ENCODE measurements at regions not wholly inside any gene's neighbourhood (a gene's known extent, or its start where the extent isn't known, plus 50 kb on each side); places are given as distances from the start of the nearest gene placed in this dataset.
"Not testable (repeated sequence)": the region's sequence is repeated elsewhere in the genome, so short reads cannot be mapped to it uniquely, and the experiment has no call there.

DNA sequence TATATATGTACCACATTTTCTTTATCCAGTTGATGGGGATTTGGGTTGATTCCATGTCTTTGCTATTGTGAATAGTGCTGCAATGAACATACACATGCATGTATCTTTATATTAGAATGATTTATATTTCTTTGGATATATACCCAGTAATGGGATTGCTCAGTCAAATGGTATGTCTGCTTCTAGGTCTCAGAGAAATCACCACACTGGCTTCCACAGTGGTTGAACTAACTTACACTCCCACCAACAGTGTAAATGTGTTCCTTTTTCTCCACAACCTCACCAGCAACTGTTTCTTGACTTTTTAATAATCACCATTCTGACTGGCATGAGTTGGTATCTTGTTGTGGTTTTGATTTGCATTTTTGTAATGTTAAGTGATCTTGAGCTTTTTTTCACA lies 452.2 kb upstream of the FLRT2 start:
- not testable (repeated sequence) for DNase-seq

DNA sequence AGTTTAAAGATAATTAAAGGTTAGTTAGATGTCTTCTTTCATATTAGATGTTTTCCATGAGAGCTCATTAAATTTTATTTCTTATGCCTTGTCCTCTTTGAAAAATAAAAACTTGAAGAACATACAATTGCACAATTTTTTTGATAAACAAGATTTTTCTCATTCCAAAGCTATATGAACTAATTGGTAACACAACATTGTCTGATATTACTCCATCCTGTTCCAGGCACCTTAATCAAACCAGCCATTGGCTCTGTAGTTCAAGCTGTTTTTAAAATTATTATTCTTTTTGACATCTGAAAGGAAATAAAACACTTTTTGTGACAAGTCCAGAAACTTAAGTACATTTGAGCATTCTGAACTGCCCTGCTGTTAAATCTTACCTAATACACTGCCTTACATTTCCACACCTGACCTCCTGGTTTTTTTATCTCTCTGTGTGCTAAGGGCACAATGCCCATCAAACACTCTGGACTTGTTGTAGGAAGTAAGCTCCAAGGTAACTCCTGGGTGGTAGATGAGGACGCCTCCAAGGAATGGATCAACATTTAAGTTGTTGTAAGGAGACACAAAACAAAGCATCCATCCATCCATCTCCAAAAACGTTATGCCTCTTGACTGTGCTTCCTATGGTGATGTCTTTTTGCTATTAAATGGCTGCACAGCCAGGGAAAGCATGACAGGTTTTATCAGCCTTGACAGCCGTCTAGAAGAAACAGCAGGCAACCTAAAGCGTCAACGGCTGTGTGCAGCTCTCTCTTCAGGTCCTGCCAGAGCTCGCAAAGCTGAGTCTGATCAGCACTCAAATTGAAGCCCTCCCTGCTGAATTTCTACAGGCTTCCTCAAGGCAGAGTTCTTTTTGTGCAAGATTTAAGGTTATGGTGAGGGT lies 449.9 kb upstream of the FLRT2 start:
- DNase-seq, result no peak

DNA sequence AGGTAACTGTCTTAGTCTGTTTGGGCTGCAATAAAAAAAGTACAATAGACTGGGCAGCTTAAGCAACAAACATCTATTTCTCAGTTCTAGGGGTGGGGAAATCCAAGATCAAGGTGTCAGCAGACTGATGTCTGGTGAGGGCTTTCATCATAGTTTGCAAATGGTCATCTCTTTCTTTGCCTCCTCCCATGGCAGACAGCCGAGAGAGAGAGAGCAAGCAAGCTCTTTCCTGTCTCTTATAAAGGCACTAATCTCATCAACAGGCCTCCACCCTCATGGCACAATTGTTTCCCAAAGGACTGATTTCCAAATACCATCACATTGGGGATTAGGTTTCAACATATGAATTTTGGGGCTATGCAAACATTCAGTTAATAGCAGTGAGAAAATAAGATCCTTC lies 445.6 kb upstream of the FLRT2 start:
- DNase-seq, result no peak

DNA sequence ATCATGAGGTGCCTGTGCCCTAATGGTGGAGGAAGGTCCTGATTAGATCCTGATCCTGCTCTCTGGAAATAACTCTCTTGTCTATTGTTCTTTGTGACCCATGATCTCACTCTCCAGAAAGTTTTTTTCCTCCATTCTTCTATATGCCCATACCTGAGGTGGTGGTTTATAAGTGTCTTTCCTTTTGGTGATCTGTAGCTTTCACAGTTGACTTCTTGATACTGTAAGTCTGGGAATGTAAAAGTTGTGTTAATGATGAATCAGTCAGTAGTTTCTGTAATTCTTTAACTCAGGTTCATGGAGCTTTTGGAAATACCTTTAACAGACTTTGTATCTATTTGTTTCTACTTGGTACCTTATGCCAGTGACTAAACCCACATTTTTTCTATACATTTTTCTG lies 444.0 kb upstream of the FLRT2 start:
- DNase-seq, result no peak

DNA sequence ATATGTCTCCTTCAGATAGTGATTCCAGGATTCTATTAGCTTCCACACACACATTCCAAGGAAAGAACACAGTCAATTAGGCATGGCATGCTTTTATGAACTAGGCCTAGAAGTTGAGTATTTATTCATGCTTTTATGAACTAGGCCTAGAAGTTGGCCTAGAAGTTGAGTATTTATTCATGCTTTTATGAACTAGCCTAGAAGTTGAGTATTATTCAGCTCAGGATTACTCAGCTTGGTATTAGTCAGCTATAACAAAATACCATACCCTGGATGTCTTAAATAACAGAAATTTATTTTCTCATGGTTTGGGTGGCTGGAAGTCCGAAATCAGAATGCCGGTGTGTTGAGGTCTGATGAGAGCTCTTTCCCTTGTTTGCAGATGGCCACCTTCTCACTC lies 442.7 kb upstream of the FLRT2 start:
- no peak for DNase-seq

DNA sequence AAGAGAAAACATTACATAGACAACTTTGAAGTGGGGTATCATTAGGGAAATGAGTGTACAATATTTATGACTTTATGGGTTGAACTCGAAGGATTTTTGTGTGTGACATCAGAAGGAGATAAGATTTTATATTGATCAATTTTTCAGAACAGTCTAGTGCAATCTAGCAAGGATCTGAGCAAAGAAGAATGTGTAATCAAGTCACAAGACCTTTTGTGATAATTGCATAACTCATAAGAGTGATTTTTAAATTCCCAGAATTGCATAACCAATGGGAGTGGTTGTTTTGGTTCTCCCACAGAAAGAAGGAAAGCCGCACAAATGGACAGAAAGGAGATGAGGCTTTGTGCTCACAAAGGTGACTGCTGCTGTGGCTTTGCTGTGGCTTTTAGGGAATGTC lies 441.8 kb upstream of the FLRT2 start:
- no peak for DNase-seq

DNA sequence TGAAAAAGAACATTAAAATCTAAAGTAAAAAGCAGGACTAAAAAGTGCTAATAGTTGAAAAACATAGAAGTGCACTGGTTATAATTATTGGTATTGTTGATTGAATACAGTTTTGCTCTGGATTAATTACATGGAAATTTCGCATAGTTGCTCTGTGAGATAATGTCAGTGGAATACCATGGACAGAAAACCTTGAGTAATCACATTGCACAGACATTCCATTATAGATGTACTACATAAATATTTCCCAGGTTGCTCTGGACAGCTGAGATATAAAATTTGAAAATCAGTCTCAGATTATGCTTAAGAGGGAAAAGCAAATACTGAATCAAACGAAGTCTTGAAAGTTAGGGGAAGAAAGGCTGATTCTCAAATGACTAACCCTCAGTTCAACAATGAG lies 439.3 kb upstream of the FLRT2 start:
- DNase-seq, result no peak

DNA sequence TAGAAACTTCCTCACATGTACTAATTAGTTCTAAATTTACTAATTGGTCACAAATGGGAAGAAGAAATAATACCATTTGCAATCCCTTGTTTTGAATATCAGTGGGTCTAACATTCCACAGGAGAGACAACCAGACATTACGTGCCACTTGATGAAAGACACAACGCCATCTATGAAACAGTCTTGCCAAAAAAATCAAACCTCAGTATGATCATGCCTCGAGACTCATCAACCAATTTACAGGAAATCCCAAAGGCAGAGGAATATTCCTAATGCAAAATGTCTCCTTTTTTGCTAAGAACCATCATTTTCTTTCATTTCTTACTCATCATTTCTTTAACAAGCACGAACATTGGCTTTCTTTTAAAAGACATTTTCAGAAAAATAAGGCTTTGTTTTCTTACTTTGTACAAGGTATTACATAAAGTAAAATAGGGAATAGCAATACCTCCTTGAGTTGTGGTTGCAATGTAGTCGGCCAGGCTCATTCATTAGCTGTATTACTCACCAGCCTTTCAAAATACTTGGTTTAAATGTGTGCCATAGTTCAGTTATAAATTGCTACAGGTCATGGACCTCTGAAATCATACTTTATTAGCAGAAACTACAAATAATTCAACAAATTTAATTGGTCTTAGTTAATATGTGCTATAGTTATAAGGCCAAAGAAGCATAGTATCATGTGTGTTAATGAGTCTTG lies 436.2 kb upstream of the FLRT2 start:
- DNase-seq, result no peak

DNA sequence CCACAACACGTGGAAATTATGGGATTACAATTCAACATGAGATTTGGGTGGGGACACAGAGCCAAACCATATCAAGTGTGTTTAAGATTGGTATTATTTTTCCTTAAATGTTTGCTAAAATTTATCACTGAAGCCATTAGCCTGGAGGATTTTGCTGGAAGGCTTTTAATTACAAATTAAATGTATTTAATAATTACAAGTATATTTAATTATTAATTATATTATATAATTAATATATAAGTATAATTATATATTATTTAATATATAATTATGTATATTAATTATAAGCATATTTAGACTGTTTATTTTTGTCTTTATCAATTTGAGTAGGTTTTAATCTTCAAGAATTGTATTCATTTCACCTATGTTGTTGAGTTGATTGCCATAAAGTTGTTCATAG lies 427.4 kb upstream of the FLRT2 start:
- no peak for DNase-seq

DNA sequence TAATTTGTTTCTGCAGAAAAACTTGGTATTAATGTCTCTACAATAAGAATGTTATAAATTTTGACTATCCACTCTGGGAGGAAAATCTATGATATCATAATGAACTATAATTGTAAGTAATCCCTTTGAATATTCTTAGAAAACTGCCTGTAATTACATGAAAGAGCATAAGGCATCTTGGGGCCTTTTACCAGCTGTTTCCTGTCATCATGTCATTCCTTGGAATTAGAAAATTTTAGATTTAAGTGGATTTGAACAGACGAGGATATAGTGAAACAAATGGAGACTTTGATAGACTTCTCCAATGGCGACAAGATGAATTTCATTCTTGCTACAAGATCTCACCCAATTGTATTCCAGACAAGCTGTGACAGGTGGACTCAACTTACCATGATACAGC lies 423.4 kb upstream of the FLRT2 start:
- no peak for DNase-seq

DNA sequence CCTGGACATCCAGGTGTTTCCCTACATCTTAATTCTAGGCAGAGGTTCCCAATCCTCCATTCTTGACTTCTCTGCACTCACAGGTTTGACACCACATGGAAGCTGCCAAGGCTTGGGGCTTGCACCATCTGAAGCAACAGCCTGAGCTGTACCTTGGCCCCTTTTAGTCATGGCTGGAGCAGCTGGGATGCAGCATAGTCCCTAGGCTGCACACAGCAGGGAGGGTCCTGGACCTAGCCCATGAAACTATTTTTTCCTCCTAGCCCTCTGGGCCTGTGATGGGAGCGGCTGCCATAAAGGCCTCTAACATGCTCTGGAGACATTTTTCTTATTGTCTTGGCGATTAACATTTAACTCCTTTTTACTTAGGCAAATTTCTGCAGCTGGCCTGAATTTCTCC lies 417.2 kb upstream of the FLRT2 start:
- no peak for DNase-seq

DNA sequence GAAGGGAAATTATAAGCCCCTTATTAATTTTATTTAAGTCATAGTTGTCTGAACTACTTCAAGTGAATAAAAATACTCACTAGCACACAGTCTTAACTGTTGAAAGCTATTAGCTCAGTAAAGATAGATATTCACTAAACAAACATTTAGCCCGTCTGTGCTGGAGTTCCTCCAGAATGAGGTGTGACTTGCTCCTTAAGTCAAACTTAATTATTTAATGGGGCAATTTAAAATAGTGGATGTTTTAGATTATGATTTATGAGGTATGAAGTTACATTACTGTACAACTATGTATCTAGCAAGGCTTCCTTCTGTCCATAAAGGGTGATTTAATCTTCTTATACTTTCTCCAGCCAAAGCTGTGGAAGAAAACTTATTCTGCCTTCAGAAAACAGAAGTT lies 414.0 kb upstream of the FLRT2 start:
- no peak for DNase-seq

DNA sequence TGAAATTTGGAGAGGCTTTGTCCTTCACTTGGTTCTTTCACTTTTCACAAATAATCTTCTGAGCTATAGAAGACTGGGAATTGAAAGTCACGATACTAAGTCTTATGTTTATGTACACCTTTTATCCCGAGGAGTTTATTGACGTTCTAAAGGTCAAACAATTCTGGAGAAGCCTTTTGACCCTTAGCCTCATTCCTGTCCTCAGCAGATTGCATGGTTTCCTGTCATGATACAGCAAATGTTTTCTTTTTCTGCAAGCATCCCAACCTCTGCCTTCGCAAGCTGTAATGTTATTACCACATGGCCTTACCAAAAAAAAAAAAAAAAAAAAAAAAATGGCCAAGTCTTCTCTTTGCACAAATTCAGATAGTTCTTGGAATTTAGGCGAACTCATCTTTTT lies 411.7 kb upstream of the FLRT2 start:
- no peak for DNase-seq

DNA sequence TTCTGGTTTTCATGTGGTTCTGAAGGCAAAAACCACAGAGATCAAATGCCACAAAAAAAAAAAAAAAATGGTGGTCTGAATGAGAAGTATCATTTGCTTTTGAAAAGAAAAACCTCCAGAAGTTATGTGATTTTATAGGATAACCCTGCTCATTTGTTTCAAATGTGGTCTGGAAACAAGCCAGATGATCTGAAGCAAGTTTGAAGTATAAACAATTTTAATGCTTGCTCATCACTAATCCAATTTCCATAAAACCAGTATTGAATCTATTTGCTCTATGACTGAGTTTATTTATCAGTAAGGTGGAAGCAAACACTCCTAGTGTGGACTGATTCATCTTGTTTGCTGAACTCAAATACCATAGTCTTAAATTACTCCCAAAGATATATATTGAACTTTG lies 407.3 kb upstream of the FLRT2 start:
- DNase-seq, result no peak

DNA sequence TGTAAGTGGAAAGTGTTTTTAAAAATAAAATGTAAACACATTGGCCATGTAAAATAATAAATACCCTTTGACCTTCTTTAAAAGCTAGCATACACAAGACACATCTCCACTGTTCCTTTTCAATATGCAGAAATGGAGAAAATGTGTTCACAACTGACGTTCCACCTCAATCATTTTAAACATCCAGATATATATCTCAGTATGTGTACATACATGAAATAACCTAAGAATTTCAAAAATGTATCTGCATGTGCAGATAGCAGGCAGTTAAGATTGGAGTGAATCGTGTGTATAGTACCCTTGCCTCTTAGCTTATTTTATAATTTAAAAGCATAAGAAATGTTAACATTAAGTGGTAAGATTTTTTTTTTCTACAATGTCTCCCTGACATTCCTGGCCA lies 406.2 kb upstream of the FLRT2 start:
- DNase-seq, result no peak

DNA sequence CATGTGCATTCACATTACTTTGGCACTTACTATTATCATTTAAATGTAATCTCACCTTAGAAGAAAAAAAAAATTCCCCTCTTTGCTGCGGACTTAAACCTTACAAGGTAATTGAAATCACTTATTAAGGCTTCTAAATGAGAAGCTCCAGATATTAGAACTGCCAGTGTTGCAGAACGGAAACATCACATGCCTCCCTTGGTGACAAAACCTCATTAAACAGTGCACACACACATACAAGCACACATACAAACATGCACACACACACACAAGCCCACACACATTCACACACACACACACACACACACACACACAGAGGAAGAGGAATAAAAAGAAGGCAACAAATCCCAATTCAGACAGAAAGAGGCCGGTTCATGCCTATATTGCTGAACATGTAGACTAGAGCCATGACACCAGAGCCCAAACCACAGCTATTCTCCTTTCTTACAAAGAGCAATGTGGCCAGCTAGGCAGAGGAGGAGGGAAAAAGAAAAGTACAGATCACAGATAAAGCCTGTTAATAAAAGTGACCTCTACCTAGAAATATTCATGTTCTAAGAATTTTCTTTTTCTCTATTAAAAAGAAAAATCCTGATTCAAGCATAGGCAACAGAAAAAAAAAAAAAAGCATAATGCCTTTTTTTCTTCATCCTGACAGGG lies 405.2 kb upstream of the FLRT2 start:
- DNase-seq, result no peak

DNA sequence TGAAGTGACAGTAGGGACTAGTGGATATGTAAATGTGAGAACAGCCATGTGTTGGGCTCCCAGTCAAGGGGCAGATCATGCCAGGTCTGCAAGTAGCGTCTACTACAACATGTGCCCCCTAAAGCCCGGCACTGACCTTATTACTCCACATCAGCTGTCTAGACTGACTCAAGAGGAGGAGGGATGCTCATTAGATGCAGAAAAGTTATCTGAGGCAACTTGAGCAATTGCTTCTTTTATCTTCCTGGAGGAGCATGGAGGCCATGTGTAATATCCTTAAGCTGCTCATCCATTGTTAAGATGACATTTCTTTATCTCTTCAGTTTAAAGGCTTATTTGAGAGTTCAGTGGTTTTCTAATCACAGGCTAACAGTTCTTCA lies 404.7 kb upstream of the FLRT2 start:
- no peak for DNase-seq

DNA sequence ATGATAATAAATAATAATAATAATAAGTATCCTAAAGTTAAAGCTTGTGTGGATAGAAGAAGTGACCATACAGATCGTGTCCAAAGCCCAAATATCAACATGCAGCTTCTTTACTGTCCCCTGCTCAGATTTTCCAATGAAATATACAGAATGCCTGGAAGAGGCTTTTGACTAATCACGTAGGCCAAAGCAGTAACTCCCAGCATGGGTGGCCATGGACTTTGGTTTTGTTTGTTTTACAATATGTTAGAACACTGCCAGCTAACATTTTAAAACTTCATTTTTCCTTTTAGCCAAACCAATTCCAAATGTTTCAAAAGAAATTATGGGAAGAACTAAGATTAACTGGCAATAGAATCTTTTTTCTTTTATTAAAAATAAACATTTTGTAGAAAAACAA lies 400.0 kb upstream of the FLRT2 start:
- DNase-seq, result no peak

DNA sequence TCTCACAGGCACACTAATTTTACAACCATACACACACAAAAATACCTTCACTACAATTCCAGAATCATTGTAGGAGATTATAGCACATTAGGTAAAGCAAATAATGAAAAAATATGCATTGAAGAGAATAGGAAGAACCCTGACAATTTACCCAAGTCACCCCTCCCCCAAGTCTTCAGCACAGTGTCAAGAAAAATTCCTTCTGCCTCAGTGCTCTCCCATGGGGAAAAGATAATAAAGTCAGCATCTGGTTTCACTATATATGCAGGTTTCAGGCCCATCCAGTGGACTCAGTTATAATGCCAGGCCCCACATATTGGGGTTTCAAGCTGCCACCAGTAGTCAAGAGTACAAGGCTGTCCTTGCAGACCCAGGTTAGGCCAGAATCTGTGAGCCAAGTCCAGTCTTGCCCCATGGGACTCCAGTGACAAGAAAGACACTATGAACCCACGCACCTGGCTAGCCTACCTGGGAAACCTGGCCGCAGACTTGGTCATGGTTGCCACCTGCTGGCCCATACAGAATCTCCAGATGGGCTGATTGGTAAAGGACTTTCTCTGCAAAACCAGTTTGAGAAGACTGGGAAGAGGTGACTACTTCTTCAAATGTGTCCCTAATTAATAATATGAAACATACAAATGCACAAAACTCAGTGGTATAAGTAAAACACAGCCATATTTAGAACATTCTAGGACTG lies 398.6 kb upstream of the FLRT2 start:
- no peak for DNase-seq

DNA sequence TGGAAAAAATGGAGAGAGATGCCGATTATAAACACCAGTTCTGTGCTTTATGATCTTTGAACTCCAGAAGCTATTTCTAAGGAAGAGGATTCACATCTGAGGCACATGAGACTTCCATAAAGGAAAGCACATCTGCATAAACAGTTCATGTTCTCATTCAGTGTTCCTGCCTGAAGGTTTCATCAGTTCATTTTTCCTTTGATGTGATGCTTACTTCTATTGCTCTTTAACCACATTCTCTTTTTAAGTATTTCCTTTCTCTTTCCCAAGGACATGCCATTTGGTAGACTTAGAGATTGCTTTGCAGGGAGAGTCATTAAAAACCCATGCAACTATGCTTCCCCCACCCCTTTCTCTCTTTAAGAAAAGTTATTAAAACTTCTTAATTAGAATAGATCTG lies 387.0 kb upstream of the FLRT2 start:
- DNase-seq, result no peak

DNA sequence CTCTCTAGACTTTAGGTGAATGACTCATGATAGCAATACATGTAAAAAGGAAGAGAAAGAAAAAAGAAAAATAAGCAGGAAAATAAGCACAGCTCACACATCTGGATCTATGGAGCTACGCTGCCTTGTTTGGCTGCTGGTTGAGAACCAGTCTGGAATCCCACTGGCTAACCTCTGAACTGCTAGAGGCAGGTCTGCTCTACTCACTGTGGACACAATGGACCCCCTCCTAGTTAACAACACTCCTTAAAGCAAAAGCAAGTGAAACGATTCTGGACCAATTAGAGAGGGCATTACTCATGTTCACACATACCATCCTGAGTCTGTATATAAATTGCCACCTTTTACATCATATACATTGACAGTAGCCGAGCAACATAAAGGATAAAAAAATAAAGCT lies 383.2 kb upstream of the FLRT2 start:
- DNase-seq, result no peak

DNA sequence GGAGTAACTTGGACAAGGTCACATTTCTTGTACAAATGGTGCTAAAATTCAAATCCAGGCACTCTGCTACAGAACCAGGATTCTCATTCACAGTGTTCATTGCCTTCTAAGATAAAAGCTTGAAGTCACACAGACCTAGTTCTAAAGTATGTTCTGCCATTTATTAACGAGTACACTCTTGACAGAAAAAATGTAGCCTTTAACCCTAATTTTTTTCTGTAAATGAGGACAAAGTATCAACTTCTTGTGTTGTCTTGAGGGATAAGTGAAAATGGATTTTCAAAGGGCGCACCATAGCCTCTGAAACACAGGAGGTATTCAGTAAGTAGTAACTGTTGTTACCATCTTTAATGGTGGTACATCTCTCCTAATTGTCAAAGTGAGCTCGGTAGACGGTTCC lies 379.8 kb upstream of the FLRT2 start:
- no peak for DNase-seq

DNA sequence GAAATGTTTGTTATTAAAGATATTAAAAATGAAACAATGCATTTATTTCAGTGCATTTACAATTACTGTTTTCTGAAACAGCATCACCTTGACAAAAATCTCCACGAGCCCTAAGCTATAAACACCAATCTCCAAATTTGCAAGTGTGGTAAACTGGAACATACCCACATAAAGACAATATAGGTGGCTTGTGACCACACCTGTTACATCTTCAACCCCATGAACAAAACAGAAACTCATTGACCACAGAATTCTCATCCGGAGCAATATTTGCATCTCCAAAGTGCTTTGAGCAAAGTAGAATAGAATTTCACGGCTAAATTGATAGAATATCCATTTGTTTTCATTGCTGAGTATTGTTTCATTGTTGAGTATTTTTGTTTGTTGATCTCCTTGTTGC lies 375.2 kb upstream of the FLRT2 start:
- no peak for DNase-seq

DNA sequence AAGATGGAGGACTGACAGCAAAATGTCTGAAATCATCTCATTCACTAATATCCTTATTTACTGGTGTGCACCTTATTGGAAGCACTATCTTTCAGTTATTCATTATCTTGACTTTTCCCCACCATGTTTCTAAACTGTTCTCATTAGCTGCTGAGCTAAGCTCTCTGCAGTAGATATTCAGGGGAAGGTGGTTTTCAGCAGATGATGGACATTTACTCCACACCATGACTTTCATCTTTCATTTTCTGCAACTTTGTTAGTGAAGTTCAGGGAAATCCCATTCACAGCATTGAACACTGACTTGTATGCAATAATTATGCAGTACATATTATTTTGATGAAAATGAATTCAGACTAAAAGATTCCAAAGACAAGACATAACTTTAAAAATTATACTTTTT lies 373.6 kb upstream of the FLRT2 start:
- no peak for DNase-seq

Measured in stimulated activated CD4-positive, alpha-beta T cell treated with anti-CD3 and anti-CD28 coated beads, Interleukin-2, amount 100 ng/mL, for 24 hours (primary cell).